B cell (primary cell): ENCODE measurements at regions not wholly inside any gene's neighbourhood (a gene's known extent, or its start where the extent isn't known, plus 50 kb on each side); places are given as distances from the start of the nearest gene placed in this dataset.

Source experiments
- ATAC-seq: fragments of 200-7000 bp; cut with Tn5 transposase; one replicate; pipeline ENCODE4 v1.10.0; 2021; ENCODE audit warnings: low read depth, mild to moderate bottlenecking, moderate number of reproducible peaks, moderate library complexity
- CTCF ChIA-PET: fragments of 350-600 bp; sonication (Branson Sonifier 250); formaldehyde crosslinking; loops from one replicate; lab custom pipeline; 2021; ENCODE audit warnings: antibody characterized with exemption, inconsistent platforms; lab: Charles Lee
- POLR2A ChIA-PET: fragments of 350-600 bp; sonication (Branson Sonifier 250); formaldehyde crosslinking; loops from one replicate; lab custom pipeline; 2021; ENCODE audit warnings: antibody characterized with exemption; lab: Charles Lee
- DNase-seq: peaks from one replicate; pipeline ENCODE4 v3.0.0; 2013
- H2AFZ ChIP-seq: 2 replicates; pipeline ENCODE4 v1.6.1; 2012; ENCODE audit warnings: mild to moderate bottlenecking, low read depth, low read length; ENCODE audit not compliant: insufficient read depth, poor library complexity, severe bottlenecking
- H3K27ac ChIP-seq, 2 donors: 1 replicate in 1 of 2; 2 replicates in 1 of 2; pipeline ENCODE4 v1.5.1; 2012 to 2013; ENCODE audit warnings: low read length in 2 of 2, mild to moderate bottlenecking in 2 of 2, moderate library complexity in 1 of 2
- H3K27me3 ChIP-seq, 4 experiments: fragments of 200-600 bp in 1 of 4; sonication (generic) in 1 of 4; replicated peaks in 1 of 4; 1 replicate in 2 of 4; 2 replicates in 2 of 4; pipeline versions ENCODE4 v1.6.1 to v1.7.0; 2013 to 2016; ENCODE audit warnings: low read length in 3 of 4, mild to moderate bottlenecking in 2 of 4, mixed read lengths in 1 of 4, moderate library complexity in 1 of 4; ENCODE audit not compliant: insufficient read depth in 4 of 4, control insufficient read depth in 3 of 4; ENCODE audit errors: control extremely low read depth in 1 of 4
- H3K36me3 ChIP-seq, 2 experiments: replicated peaks in 1 of 2; 1 replicate in 1 of 2; 2 replicates in 1 of 2; pipeline versions ENCODE4 v1.6.1 to v1.7.1; 2013; ENCODE audit warnings: low read length in 1 of 2; ENCODE audit not compliant: insufficient read depth in 2 of 2, control insufficient read depth in 1 of 2; ENCODE audit errors: control extremely low read depth in 1 of 2, extremely low read depth in 1 of 2
- H3K4me1 ChIP-seq, 2 donors: fragments of 200-600 bp in 1 of 2; sonication (generic) in 1 of 2; 1 replicate in 1 of 2; 2 replicates in 1 of 2; pipeline versions ENCODE4 v1.5.1 to v1.6.1; 2013 to 2017; ENCODE audit warnings: low read length in 2 of 2; ENCODE audit not compliant: control insufficient read depth in 2 of 2, insufficient read depth in 2 of 2
- H3K4me2 ChIP-seq: replicated peaks from 2 replicates; pipeline ENCODE3; 2012; ENCODE audit warnings: mild to moderate bottlenecking, low read depth, low read length; ENCODE audit not compliant: poor library complexity, severe bottlenecking
- H3K4me3 ChIP-seq, 5 experiments: fragments of 200-600 bp in 1 of 5; sonication (generic) in 1 of 5; 1 replicate in 3 of 5; 2 replicates in 2 of 5; pipeline versions ENCODE4 v1.5.1 to v1.7.0; 2011 to 2016; ENCODE audit warnings: low read length in 4 of 5, mild to moderate bottlenecking in 4 of 5, low read depth in 2 of 5, control low read depth in 1 of 5, moderate library complexity in 1 of 5; ENCODE audit not compliant: insufficient read depth in 1 of 5; ENCODE audit errors: control extremely low read depth in 1 of 5, extremely low read depth in 1 of 5
- H3K79me2 ChIP-seq: fragments of 200-600 bp; sonication (generic); one replicate; pipeline ENCODE4 v1.6.0; 2016; ENCODE audit warnings: low read length; ENCODE audit not compliant: control insufficient read depth, insufficient read depth
- H3K9ac ChIP-seq: fragments of 200-600 bp; sonication (generic); 2 replicates; pipeline ENCODE4 v1.6.1; 2017; ENCODE audit warnings: mild to moderate bottlenecking, low read length, moderate library complexity
- H3K9me3 ChIP-seq, 3 donors: one replicate each; pipeline versions ENCODE4 v1.6.1 to v1.7.1; 2013; ENCODE audit warnings: low read length in 2 of 3; ENCODE audit not compliant: control insufficient read depth in 2 of 3, insufficient read depth in 1 of 3; ENCODE audit errors: control extremely low read depth in 1 of 3
- H4K20me1 ChIP-seq: 2 replicates; pipeline ENCODE4 v1.6.0; 2012; ENCODE audit warnings: mild to moderate bottlenecking, low read length; ENCODE audit not compliant: insufficient read depth, control insufficient read depth, poor library complexity, severe bottlenecking
- H3K27ac Mint-ChIP-seq: one replicate; pipeline ENCODE4 v1.8.0; 2021; ENCODE audit warnings: mixed read lengths
- H3K27me3 Mint-ChIP-seq: one replicate; pipeline ENCODE4 v1.8.0; 2021; ENCODE audit warnings: mixed read lengths
- H3K4me1 Mint-ChIP-seq: one replicate; pipeline ENCODE4 v1.8.0; 2021; ENCODE audit warnings: mixed read lengths
- H3K4me3 Mint-ChIP-seq: one replicate; pipeline ENCODE4 v1.8.0; 2021; ENCODE audit warnings: mixed read lengths
- H3K9me3 Mint-ChIP-seq: one replicate; pipeline ENCODE4 v1.8.0; 2022; ENCODE audit warnings: mixed read lengths; ENCODE audit not compliant: insufficient read depth
- CTCF ChIP-seq: fragments of 200-600 bp; IDR thresholded peaks from one replicate; pipeline ENCODE4 v1.8.0; 2022; ENCODE audit warnings: antibody characterized with exemption, mild to moderate bottlenecking
- EZH2 ChIP-seq: IDR thresholded peaks from 2 replicates; pipeline ENCODE4 v1.6.1; 2012; ENCODE audit warnings: borderline replicate concordance, low read depth, mild to moderate bottlenecking, moderate library complexity, low read length; ENCODE audit not compliant: insufficient read depth, poor library complexity, severe bottlenecking
- WGBS: methylation state at CpG from one replicate; pipeline ENCODE4 v1.1.5; 2013; ENCODE audit warnings: missing lambda C conversion rate; ENCODE audit not compliant: insufficient coverage; 5-methylcytosine and 5-hydroxymethylcytosine counted together
- intact Hi-C: fragments of 100-400 bp; cut with micrococcal nuclease; formaldehyde crosslinking; loops from one replicate; pipeline ENCODE4 v1.10.0; 2022

- Mint-ChIP-seq H3K4me3 (no peak overlapping the region), H3K27ac (no peak overlapping the region), H3K4me1 (no peaks in the 10 kb centered on the region), H3K9me3 (no peaks in the 10 kb centered on the region), H3K27me3 (no peaks in the 10 kb centered on the region)
- Histone ChIP-seq H2AFZ (no peak overlapping the region), H3K79me2 (no peaks in the 10 kb centered on the region), H3K9me3 (no peaks in the 10 kb centered on the region), H3K4me2 (no peak overlapping the region), H4K20me1 (no peaks in the 10 kb centered on the region), H3K9ac (no peak overlapping the region), H3K36me3 (no peaks in the 10 kb centered on the region), H3K27ac (no peak overlapping the region), H3K27me3 (no peaks in the 10 kb centered on the region), H3K4me1 (no peaks in the 10 kb centered on the region), H3K4me3 (no peak overlapping the region)
- ChIA-PET POLR2A (no interaction called here), CTCF (no interaction called here)
- 91% methylated on average over 4 of the region's 4 CpGs for WGBS
- TF ChIP-seq CTCF (no peak), EZH2 (no peak)
- ATAC-seq = no peak
- intact Hi-C loops = no loop called here
- no peak for DNase-seq
These were observed 364.1 kb upstream of the BTBD3 start for GRCh38 chr20:11553603-11554002.

- no peaks in the 10 kb centered on the region for H3K4me1 Mint-ChIP-seq
- peaks cover 2% of the 10 kb centered on the region for H3K9me3 Mint-ChIP-seq
- Histone ChIP-seq H3K27me3 (no peaks in the 10 kb centered on the region), H3K9ac (no peak overlapping the region), H3K9me3 (no peaks in the 10 kb centered on the region), H4K20me1 (no peaks in the 10 kb centered on the region), H3K4me2 (no peak overlapping the region), H2AFZ (no peak overlapping the region), H3K79me2 (no peaks in the 10 kb centered on the region), H3K4me3 (no peak overlapping the region), H3K4me1 (no peaks in the 10 kb centered on the region), H3K27ac (no peak overlapping the region), H3K36me3 (no peaks in the 10 kb centered on the region)
- no peak for TF ChIP-seq EZH2
- no peak for TF ChIP-seq CTCF
- intact Hi-C loops = no loop called here
- H3K27ac Mint-ChIP-seq = no peak overlapping the region
- no peak overlapping the region for H3K4me3 Mint-ChIP-seq
- POLR2A ChIA-PET = no interaction called here
- WGBS = no CpG with 5 or more reads among the region's 2 CpGs
- no peak for DNase-seq
- CTCF ChIA-PET = no interaction called here
- H3K27me3 Mint-ChIP-seq = no peaks in the 10 kb centered on the region
- ATAC-seq = no peak
These were observed 362.2 kb upstream of the BTBD3 start for GRCh38 chr20:11555510-11555909.
